ENCODE measurements at regions not wholly inside any gene's neighbourhood (a gene's known extent, or its start where the extent isn't known, plus 50 kb on each side); places are given as distances from the start of the nearest gene placed in this dataset.

DNA sequence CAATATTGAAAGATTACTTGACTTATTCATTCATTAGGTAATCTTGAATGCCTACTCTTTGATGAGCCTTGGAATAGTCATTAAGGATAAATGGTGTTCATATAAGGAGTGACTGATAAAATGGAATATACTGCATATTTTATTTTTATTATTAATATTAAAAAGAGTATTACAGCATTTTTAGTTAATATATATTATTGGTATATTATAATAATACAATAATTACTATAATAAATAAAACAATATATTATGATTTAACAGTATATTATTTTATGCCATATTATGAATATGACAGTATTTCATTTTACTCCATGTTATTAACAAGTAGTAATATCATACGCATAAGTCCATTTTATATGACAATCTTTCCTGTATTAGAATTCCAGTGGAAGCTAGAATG, 490.8 kb upstream of the NFIA start:
- intact Hi-C loops (cut with DNase I) = no loop called here
- Histone ChIP-seq H3K4me3 (no peak overlapping the region), H3K27me3 (ENCODE audit: insufficient read depth in 3 of 3, low read length in 2 of 3) (no peaks in the 10 kb centered on the region), H3K27ac (no peak overlapping the region), H3K36me3 (ENCODE audit: insufficient read depth in 1 of 2, low read depth in 1 of 2) (no peaks in the 10 kb centered on the region), H3K4me1 (no peaks in the 10 kb centered on the region), H3K9me3 (peaks cover 2% of the 10 kb centered on the region)
- TF ChIP-seq, protein P1, sequence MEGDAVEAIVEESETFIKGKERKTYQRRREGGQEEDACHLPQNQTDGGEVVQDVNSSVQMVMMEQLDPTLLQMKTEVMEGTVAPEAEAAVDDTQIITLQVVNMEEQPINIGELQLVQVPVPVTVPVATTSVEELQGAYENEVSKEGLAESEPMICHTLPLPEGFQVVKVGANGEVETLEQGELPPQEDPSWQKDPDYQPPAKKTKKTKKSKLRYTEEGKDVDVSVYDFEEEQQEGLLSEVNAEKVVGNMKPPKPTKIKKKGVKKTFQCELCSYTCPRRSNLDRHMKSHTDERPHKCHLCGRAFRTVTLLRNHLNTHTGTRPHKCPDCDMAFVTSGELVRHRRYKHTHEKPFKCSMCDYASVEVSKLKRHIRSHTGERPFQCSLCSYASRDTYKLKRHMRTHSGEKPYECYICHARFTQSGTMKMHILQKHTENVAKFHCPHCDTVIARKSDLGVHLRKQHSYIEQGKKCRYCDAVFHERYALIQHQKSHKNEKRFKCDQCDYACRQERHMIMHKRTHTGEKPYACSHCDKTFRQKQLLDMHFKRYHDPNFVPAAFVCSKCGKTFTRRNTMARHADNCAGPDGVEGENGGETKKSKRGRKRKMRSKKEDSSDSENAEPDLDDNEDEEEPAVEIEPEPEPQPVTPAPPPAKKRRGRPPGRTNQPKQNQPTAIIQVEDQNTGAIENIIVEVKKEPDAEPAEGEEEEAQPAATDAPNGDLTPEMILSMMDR (IDR thresholded peaks at IDR 0.05) = no peak
- 99 to 100% (median 100%) methylated on average over 1 of the region's 1 CpG for whole genome bisulfite sequencing, 3 donors
- ATAC-seq (no peak), DNase-seq (no peak)

DNA sequence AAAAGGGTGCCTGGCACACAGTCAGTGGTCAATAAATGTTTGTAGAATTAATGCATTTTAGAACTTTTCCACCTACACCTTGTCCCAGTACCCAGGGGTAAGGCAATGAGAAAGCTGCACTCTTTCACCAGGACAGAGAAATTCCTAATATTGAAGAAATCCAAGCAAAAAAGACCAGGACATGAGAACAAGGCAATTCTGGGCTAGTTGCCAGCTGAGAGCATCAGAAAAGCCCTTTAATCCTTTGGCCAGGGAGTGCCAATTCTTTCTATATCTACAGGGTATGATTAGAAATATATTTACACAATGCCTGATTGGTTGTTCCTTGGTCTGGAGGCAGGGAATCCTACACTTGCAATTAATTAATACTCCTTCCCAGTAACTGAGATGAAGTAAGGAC, 492.4 kb upstream of the NFIA start:
- Histone ChIP-seq H3K27ac (no peak overlapping the region), H3K27me3 (ENCODE audit: insufficient read depth in 3 of 3, low read length in 2 of 3) (no peaks in the 10 kb centered on the region), H3K4me3 (no peak overlapping the region), H3K4me1 (no peaks in the 10 kb centered on the region), H3K9me3 (no peaks in the 10 kb centered on the region), H3K36me3 (ENCODE audit: insufficient read depth in 1 of 2, low read depth in 1 of 2) (no peaks in the 10 kb centered on the region)
- no peak for DNase-seq
- TF ChIP-seq, protein P1 (IDR thresholded peaks at IDR 0.05) = no peak
- no peak for ATAC-seq
- intact Hi-C loops (cut with DNase I) = no loop called here

DNA sequence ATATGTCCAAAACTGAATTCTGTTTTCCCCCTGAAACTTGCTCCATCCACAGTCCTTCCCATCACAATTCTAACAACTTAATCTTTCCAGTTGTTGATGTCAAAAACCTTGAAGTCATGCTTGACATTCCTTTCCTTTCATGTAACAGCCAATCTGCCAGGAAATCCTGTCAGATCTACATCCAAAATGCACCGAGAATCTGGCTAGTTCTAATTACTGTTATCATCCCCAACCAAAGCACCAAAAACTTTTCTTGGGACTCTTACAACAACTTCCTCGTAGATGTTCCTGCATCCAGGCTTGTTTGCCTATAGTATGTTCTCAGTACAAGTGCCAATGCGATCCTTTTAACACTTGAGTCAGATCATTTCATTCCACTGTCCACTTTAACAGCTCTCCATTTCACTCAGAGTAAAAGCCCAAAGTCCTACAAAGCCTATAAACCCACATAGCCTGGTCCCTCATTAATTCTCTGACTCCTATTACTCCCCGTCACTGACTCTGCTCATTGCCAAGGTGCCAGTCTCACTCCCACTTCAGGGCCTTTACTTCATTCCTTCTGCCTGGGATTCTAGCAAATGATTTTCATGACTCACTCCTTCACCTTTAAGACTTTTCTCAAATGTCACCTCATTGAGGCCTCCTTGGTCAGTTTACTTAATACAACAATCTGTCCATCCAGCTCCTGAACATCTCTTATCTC, 493.2 kb upstream of the NFIA start:
- H3K4me1 ChIP-seq = no peaks in the 10 kb centered on the region
- WGBS, 3 donors = 51 to 54% (median 53%) methylated on average over 4 of the region's 4 CpGs
- no peaks in the 10 kb centered on the region for H3K9me3 ChIP-seq
- DNase-seq = no peak
- TF ChIP-seq, protein P1 (IDR thresholded peaks at IDR 0.05) = no peak
- no peak overlapping the region for H3K4me3 ChIP-seq
- intact Hi-C loops (cut with DNase I) = no loop called here
- H3K27me3 ChIP-seq (ENCODE audit: insufficient read depth in 3 of 3, low read length in 2 of 3) = no peaks in the 10 kb centered on the region
- H3K27ac ChIP-seq = no peak overlapping the region
- H3K36me3 ChIP-seq (ENCODE audit: insufficient read depth in 1 of 2, low read depth in 1 of 2) = no peaks in the 10 kb centered on the region
- no peak for ATAC-seq

DNA sequence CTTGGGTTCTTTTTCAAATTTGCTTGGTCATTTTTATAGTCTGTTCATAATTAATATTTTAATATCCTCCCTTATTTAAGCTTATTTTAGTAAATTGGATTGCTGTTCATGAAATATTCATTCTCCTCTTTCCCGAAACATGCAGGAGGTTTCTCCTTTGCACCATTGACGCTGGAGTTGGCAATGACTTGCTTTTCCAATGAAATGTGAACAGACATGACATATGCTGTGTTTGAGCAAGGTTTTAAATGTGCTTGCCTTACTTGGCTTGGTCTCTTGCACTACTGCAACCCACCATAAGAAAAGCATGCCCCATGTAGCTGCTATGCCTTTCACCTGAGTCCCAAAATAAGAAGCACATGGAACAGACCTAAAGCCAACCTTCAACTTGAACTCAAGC, 498.0 kb upstream of the NFIA start:
- intact Hi-C loops (cut with DNase I) = no loop called here
- peaks cover 4% of the 10 kb centered on the region for H3K9me3 ChIP-seq
- H3K4me1 ChIP-seq = no peaks in the 10 kb centered on the region
- 42 to 78% (median 42%) methylated on average over 2 of the region's 2 CpGs for WGBS, 3 donors
- TF ChIP-seq, protein P1 (IDR thresholded peaks at IDR 0.05) = no peak
- no peak for DNase-seq
- ATAC-seq = no peak
- H3K27me3 ChIP-seq (ENCODE audit: insufficient read depth in 3 of 3, low read length in 2 of 3) = no peaks in the 10 kb centered on the region
- H3K36me3 ChIP-seq (ENCODE audit: insufficient read depth in 1 of 2, low read depth in 1 of 2) = no peaks in the 10 kb centered on the region
- no peak overlapping the region for H3K4me3 ChIP-seq
- H3K27ac ChIP-seq = no peak overlapping the region

DNA sequence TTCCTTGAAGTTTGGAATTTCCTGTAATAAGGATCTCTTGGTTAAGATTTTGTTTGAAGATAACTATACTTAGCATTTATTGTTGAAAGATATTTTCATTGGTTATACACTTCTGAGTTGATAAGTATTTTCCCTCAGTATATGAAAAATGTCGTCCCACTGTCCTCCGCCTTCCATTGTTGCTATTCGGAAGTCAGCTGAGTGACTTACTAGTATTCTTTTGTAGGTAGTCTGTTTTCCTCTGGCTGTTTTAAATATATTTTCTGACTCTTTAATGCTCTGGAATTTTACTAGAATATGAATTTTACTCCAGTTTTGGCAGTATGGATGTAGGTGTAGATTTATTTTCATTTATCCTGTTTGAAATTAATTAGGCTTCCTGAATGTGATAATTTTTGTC, 498.7 kb upstream of the NFIA start:
- H3K9me3 ChIP-seq = peaks cover 4% of the 10 kb centered on the region
- no peak overlapping the region for H3K4me3 ChIP-seq
- TF ChIP-seq, protein P1 (IDR thresholded peaks at IDR 0.05) = no peak
- ATAC-seq (no peak), DNase-seq (no peak)
- no peaks in the 10 kb centered on the region for H3K4me1 ChIP-seq
- no peak overlapping the region for H3K27ac ChIP-seq
- intact Hi-C loops (cut with DNase I) = no loop called here
- 97 to 100% (median 98%) methylated on average over 3 of the region's 3 CpGs for WGBS, 3 donors
- H3K36me3 ChIP-seq (ENCODE audit: insufficient read depth in 1 of 2, low read depth in 1 of 2) = no peaks in the 10 kb centered on the region
- H3K27me3 ChIP-seq (ENCODE audit: insufficient read depth in 3 of 3, low read length in 2 of 3) = no peaks in the 10 kb centered on the region

Measured in psoas muscle (tissue), 7 donors.